OCI-LY3 (cell line): ENCODE measurements at regions not wholly inside any gene's neighbourhood (a gene's known extent, or its start where the extent isn't known, plus 50 kb on each side); places are given as distances from the start of the nearest gene placed in this dataset.

Experiments
- H2AFZ ChIP-seq: fragments of 200-600, 300-600 bp; shearing (Covaris generic); 2 replicates; pipeline ENCODE4 v1.6.0; 2014; ENCODE audit warnings: antibody characterized with exemption, low read depth, low read length
- H3K27ac ChIP-seq: fragments of 200-600, 300-600 bp; sonication (generic); 2 replicates; pipeline ENCODE4 v1.5.1; 2014; ENCODE audit warnings: mild to moderate bottlenecking, low read length, moderate library complexity, mixed read lengths
- H3K27me3 ChIP-seq: fragments of 200-600, 300-600 bp; sonication (generic); 2 replicates; pipeline ENCODE4 v1.6.1; 2014; ENCODE audit warnings: low read depth, low read length, mixed read lengths
- H3K36me3 ChIP-seq: fragments of 200-600, 300-600 bp; sonication (generic); replicated peaks from 2 replicates; pipeline ENCODE3; 2014; ENCODE audit warnings: low read depth, low read length, mixed read lengths
- H3K4me1 ChIP-seq: fragments of 300-600, 200-600 bp; sonication (generic); 2 replicates; pipeline ENCODE4 v1.6.1; 2014; ENCODE audit warnings: low read length, mixed read lengths
- H3K4me2 ChIP-seq: fragments of 200-600, 300-600 bp; sonication (generic); 2 replicates; pipeline ENCODE4 v1.6.1; 2014; ENCODE audit warnings: low read length, mixed read lengths
- H3K4me3 ChIP-seq: fragments of 300-600, 200-600 bp; sonication (generic); 2 replicates; pipeline ENCODE4 v1.5.1; 2014; ENCODE audit warnings: antibody characterized with exemption, mild to moderate bottlenecking, low read length, moderate library complexity
- H3K79me2 ChIP-seq: fragments of 300-600, 200-600 bp; shearing (Covaris generic); 2 replicates; pipeline ENCODE4 v1.6.1; 2014; ENCODE audit warnings: mild to moderate bottlenecking, low read length, mixed read lengths
- H3K9ac ChIP-seq: fragments of 300-600, 200-600 bp; shearing (Covaris generic); 2 replicates; pipeline ENCODE4 v1.6.0; 2014; ENCODE audit warnings: mild to moderate bottlenecking, low read length, moderate library complexity
- H3K9me3 ChIP-seq: fragments of 200-600, 300-600 bp; shearing (Covaris generic); 2 replicates; pipeline ENCODE4 v1.6.1; 2014; ENCODE audit warnings: low read length, mixed read lengths; ENCODE audit not compliant: insufficient read depth
- H4K20me1 ChIP-seq: fragments of 200-600, 300-600 bp; sonication (generic); 2 replicates; pipeline ENCODE4 v1.6.1; 2016; ENCODE audit warnings: low read length, mixed read lengths; ENCODE audit not compliant: insufficient read depth
- EZH2phosphoT487 ChIP-seq: fragments of 200-600 bp; shearing (Covaris generic); IDR thresholded peaks from 2 replicates; pipeline ENCODE4 v1.6.1; 2018; ENCODE audit warnings: antibody characterized with exemption, mixed run types, low read depth
- TF ChIP-seq, protein P1 (sequence below): fragments of 200-600, 300-600 bp; sonication (generic); IDR thresholded peaks from 2 replicates; pipeline ENCODE4 v1.5.1; 2014; ENCODE audit warnings: antibody characterized with exemption, low read length, low read depth

DNA sequence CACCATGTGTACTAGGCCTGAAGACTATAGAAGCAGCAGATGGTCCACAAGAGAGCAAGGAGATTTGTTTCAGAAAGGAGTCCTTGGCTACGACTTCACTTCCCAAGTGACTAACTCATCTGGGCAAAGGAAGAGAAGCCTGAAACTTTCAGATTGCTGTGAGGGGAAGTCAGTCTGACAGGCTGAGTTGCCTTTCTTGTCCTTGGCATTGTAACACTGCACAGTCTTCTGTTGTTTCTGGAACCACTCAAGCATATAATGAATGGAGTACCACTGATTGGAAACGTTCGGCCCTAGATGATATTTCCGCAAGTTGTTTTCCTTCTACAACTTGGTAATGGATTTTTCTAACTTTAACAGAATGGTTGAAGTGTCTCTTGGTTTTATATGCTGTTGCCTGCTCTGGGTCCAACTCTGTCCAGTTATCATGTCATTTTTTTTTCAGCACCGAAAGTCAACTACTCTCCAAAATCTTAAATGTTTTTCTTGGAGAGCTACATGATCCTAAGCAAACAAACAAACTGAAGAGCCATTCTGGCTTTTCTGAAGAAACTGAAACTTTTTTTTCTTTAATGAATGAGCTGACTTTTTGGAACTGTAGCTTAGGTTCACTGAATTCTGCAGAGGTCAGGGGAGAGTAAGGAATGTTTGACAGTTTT, 685.7 kb downstream of the MECOM start:
- TF ChIP-seq, protein P1, sequence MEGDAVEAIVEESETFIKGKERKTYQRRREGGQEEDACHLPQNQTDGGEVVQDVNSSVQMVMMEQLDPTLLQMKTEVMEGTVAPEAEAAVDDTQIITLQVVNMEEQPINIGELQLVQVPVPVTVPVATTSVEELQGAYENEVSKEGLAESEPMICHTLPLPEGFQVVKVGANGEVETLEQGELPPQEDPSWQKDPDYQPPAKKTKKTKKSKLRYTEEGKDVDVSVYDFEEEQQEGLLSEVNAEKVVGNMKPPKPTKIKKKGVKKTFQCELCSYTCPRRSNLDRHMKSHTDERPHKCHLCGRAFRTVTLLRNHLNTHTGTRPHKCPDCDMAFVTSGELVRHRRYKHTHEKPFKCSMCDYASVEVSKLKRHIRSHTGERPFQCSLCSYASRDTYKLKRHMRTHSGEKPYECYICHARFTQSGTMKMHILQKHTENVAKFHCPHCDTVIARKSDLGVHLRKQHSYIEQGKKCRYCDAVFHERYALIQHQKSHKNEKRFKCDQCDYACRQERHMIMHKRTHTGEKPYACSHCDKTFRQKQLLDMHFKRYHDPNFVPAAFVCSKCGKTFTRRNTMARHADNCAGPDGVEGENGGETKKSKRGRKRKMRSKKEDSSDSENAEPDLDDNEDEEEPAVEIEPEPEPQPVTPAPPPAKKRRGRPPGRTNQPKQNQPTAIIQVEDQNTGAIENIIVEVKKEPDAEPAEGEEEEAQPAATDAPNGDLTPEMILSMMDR: no peak
- no peak for TF ChIP-seq EZH2phosphoT487
- no peak overlapping the region for H2AFZ ChIP-seq
- H3K4me3 ChIP-seq: no peak overlapping the region
- H3K9ac ChIP-seq: no peak overlapping the region
- H3K4me2 ChIP-seq: no peak overlapping the region
- no peaks in the 10 kb centered on the region for H3K36me3 ChIP-seq
- no peaks in the 10 kb centered on the region for H3K27me3 ChIP-seq
- H3K4me1 ChIP-seq: 0 out of 2 replicates have a peak, but pooled peaks cover 4% of the 10 kb centered on the region
- H3K27ac ChIP-seq: no peak overlapping the region
- no peaks in the 10 kb centered on the region for H4K20me1 ChIP-seq
- no peaks in the 10 kb centered on the region for H3K9me3 ChIP-seq
- no peaks in the 10 kb centered on the region for H3K79me2 ChIP-seq

DNA sequence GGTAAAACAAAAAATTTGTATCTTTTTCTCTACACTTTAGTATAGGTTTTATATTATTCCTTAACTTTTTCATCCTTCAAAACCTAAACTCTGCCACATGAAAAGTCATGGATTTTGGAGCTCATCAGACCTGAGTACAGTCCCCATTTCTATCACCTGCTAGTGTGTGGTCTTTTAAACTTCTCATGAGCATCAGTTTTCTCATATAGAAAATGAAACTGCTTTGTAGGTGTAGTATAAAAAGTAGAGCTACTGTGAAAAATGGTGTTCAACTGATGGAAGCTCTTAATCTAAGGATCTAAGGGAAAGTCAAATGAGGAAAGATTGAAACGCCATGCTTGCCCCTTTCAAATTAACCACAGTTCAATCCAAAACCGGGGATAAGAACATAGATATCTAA, 686.5 kb downstream of the MECOM start:
- Histone ChIP-seq H3K27me3 (no peaks in the 10 kb centered on the region), H3K9ac (no peak overlapping the region), H3K9me3 (no peaks in the 10 kb centered on the region), H3K4me3 (no peak overlapping the region), H3K79me2 (no peaks in the 10 kb centered on the region), H3K4me2 (no peak overlapping the region), H3K36me3 (no peaks in the 10 kb centered on the region), H4K20me1 (no peaks in the 10 kb centered on the region), H3K27ac (no peak overlapping the region), H3K4me1 (0 out of 2 replicates have a peak, but pooled peaks cover 4% of the 10 kb centered on the region), H2AFZ (no peak overlapping the region)
- TF ChIP-seq, protein P1: no peak
- TF ChIP-seq EZH2phosphoT487: no peak

DNA sequence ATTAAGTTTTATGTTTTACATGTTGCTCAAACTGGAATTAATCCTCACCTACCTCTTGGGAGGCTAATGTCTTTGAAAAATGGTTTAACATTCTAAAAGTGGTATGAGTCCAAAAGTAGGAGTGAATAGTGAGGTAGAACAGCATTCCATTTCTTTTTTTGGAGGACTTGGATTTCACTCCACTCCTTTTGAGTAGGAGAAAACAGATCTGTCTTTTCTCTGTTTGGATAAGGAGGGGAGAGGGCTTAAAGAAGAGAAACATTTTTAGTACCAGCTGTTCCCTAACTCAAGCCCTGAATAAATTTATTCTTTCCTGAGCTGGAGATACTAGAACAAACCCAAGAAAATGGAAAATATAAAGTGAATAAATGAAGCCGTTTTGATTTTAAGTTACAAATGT, 687.9 kb downstream of the MECOM start:
- H2AFZ ChIP-seq: no peak overlapping the region
- H3K36me3 ChIP-seq: no peaks in the 10 kb centered on the region
- H3K9ac ChIP-seq: no peak overlapping the region
- no peak overlapping the region for H3K27ac ChIP-seq
- no peak overlapping the region for H3K4me3 ChIP-seq
- H3K9me3 ChIP-seq: no peaks in the 10 kb centered on the region
- no peaks in the 10 kb centered on the region for H4K20me1 ChIP-seq
- H3K4me1 ChIP-seq: 0 out of 2 replicates have a peak, but pooled peaks cover 4% of the 10 kb centered on the region
- H3K27me3 ChIP-seq: no peaks in the 10 kb centered on the region
- H3K4me2 ChIP-seq: no peak overlapping the region
- TF ChIP-seq, protein P1: no peak
- TF ChIP-seq EZH2phosphoT487: no peak
- no peaks in the 10 kb centered on the region for H3K79me2 ChIP-seq

DNA sequence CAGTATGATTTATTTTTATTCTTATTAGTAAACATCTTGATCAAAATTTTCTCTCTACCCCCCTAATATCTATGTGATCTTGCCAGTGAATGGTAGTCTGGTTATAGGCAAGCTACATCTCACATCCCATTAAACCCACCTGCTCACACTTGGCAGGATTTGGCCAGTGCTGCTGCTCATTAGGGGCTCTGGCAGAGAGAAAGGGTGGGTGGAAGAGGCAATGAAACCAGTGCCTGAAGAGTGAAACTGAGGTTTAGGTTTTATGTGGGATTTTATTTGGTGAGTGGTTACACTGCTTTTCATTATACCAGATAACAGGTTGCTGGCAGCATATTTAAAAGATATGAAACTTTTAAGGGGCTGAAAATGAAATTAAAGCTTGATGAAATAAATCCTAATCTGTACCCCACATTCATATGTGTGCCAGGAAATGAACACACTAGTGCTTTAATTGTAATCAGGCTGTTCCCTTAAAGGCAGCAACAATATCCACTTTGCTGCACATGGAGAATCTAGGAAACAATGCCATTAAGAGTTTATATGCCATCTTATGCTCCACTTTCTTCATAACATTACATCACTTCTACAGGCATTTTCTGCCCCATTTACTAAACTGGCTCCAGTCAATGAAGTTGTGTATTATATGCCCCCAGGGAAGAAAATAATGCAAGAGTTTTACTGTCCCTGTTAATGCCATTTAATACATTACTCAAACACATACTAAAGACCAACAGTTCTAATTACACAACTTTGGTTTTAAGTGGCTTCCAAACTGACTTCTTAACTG, 688.7 kb downstream of the MECOM start:
- Histone ChIP-seq H3K4me1 (0 out of 2 replicates have a peak, but pooled peaks cover 4% of the 10 kb centered on the region), H3K27ac (no peak overlapping the region), H3K4me3 (no peak overlapping the region), H3K79me2 (no peaks in the 10 kb centered on the region), H3K9me3 (no peaks in the 10 kb centered on the region), H3K36me3 (no peaks in the 10 kb centered on the region), H2AFZ (no peak overlapping the region), H3K27me3 (no peaks in the 10 kb centered on the region), H3K9ac (no peak overlapping the region), H4K20me1 (no peaks in the 10 kb centered on the region), H3K4me2 (no peak overlapping the region)
- TF ChIP-seq, protein P1: no peak
- no peak for TF ChIP-seq EZH2phosphoT487
